DMS53 (cell line): ENCODE measurements at regions not wholly inside any gene's neighbourhood (a gene's known extent, or its start where the extent isn't known, plus 50 kb on each side); places are given as distances from the start of the nearest gene placed in this dataset.

Experiments used
- DNase-seq: peaks from one replicate; lab custom pipeline; 2025; lab: John Stamatoyannopoulos, UW

GRCh38 chr21:16912075-16912474 lies 600.8 kb upstream of the CXADR start:
- no peak for DNase-seq

- peak; percentile 22 for DNase-seq
These were observed 599.8 kb upstream of the CXADR start for GRCh38 chr21:16913010-16913409.

GRCh38 chr21:16928439-16928838 lies 584.4 kb upstream of the CXADR start:
- no peak for DNase-seq

GRCh38 chr21:16932314-16932713 lies 580.5 kb upstream of the CXADR start:
- no peak for DNase-seq

GRCh38 chr21:16942703-16943102 lies 570.1 kb upstream of the CXADR start:
- peak; percentile 60 for DNase-seq

GRCh38 chr21:16943231-16943630 lies 569.6 kb upstream of the CXADR start:
- DNase-seq = no peak

GRCh38 chr21:16945580-16945979 lies 567.3 kb upstream of the CXADR start:
- DNase-seq = peak; percentile 1

- DNase-seq = no peak
These were observed 556.0 kb upstream of the CXADR start for GRCh38 chr21:16956824-16957223.

GRCh38 chr21:16965424-16965823 lies 547.4 kb upstream of the CXADR start:
- DNase-seq = no peak

GRCh38 chr21:16968436-16968835 lies 544.4 kb upstream of the CXADR start:
- DNase-seq = no peak

- DNase-seq = no peak
These were observed 543.2 kb upstream of the CXADR start for GRCh38 chr21:16969636-16970035.

GRCh38 chr21:16974060-16974459 lies 538.8 kb upstream of the CXADR start:
- DNase-seq = no peak

GRCh38 chr21:16976193-16976592 lies 536.6 kb upstream of the CXADR start:
- no peak for DNase-seq

- no peak for DNase-seq
These were observed 534.4 kb upstream of the CXADR start for GRCh38 chr21:16978309-16978895.

GRCh38 chr21:16979574-16979973 lies 533.3 kb upstream of the CXADR start:
- DNase-seq = no peak

GRCh38 chr21:16983420-16983819 lies 529.4 kb upstream of the CXADR start:
- DNase-seq = peak; percentile 5

GRCh38 chr21:16992448-16992847 lies 520.4 kb upstream of the CXADR start:
- peak; percentile 21 for DNase-seq

GRCh38 chr21:16993416-16994038 lies 519.3 kb upstream of the CXADR start:
- no peak for DNase-seq

- DNase-seq = no peak
These were observed 510.1 kb upstream of the CXADR start for GRCh38 chr21:17002594-17003257.

- DNase-seq = no peak
These were observed 509.6 kb upstream of the CXADR start for GRCh38 chr21:17003258-17003615.

- no peak for DNase-seq
These were observed 509.0 kb upstream of the CXADR start for GRCh38 chr21:17003763-17004373.

GRCh38 chr21:17032141-17032655 lies 480.6 kb upstream of the CXADR start:
- no peak for DNase-seq

- DNase-seq = peak; percentile 10
These were observed 468.1 kb upstream of the CXADR start for GRCh38 chr21:17044696-17045095.
